Progenitor cell of endocrine pancreas (in vitro differentiated cells): ENCODE measurements at regions not wholly inside any gene's neighbourhood (a gene's known extent, or its start where the extent isn't known, plus 50 kb on each side); places are given as distances from the start of the nearest gene placed in this dataset.

Experiments used
- DNase-seq: peaks from one replicate; pipeline ENCODE4 v3.0.0; 2021; ENCODE audit warnings: low spot score; ENCODE audit not compliant: unreplicated experiment
- H3K27ac Mint-ChIP-seq: 2 replicates; pipeline ENCODE4 v1.8.0; 2021; ENCODE audit warnings: mild to moderate bottlenecking, moderate library complexity, mixed read lengths
- H3K27me3 Mint-ChIP-seq: 2 replicates; pipeline ENCODE4 v1.8.0; 2021; ENCODE audit warnings: mixed read lengths
- H3K36me3 Mint-ChIP-seq: 2 replicates; pipeline ENCODE4 v1.8.0; 2022; ENCODE audit warnings: mixed read lengths; ENCODE audit not compliant: insufficient read depth
- H3K4me1 Mint-ChIP-seq: 2 replicates; pipeline ENCODE4 v1.8.0; 2021; ENCODE audit warnings: low read depth, mixed read lengths
- H3K4me3 Mint-ChIP-seq: 2 replicates; pipeline ENCODE4 v1.8.0; 2021; ENCODE audit warnings: low read depth, mild to moderate bottlenecking, moderate library complexity, mixed read lengths
- H3K9me3 Mint-ChIP-seq: 2 replicates; pipeline ENCODE4 v1.8.0; 2021; ENCODE audit warnings: low read depth, mixed read lengths
- CTCF ChIP-seq: fragments of 200-600 bp; sonication (generic); IDR thresholded peaks from one replicate; pipeline ENCODE4 v1.5.0; 2021; ENCODE audit warnings: antibody characterized with exemption, mild to moderate bottlenecking; ENCODE audit not compliant: unreplicated experiment

GRCh38 chr13:104968876-104969275 is 1566.6 kb downstream of the EFNB2 start:
- Mint-ChIP-seq H3K4me1 (no peaks in the 10 kb centered on the region), H3K4me3 (no peak overlapping the region), H3K27me3 (no peaks in the 10 kb centered on the region), H3K27ac (no peak overlapping the region), H3K36me3 (no peaks in the 10 kb centered on the region), H3K9me3 (no peaks in the 10 kb centered on the region)
- TF ChIP-seq CTCF, result no peak
- DNase-seq, result no peak

- no peaks in the 10 kb centered on the region for H3K27me3 Mint-ChIP-seq
- H3K4me3 Mint-ChIP-seq, result no peak overlapping the region
- H3K9me3 Mint-ChIP-seq, result no peaks in the 10 kb centered on the region
- no peak for DNase-seq
- H3K4me1 Mint-ChIP-seq, result no peaks in the 10 kb centered on the region
- H3K27ac Mint-ChIP-seq, result no peak overlapping the region
- no peaks in the 10 kb centered on the region for H3K36me3 Mint-ChIP-seq
- TF ChIP-seq CTCF, result no peak
These were observed 1567.4 kb downstream of the EFNB2 start for GRCh38 chr13:104967836-104968630.

GRCh38 chr13:104967376-104967775 is 1568.1 kb downstream of the EFNB2 start:
- Mint-ChIP-seq H3K27ac (no peak overlapping the region), H3K36me3 (no peaks in the 10 kb centered on the region), H3K9me3 (no peaks in the 10 kb centered on the region), H3K27me3 (no peaks in the 10 kb centered on the region), H3K4me1 (no peaks in the 10 kb centered on the region), H3K4me3 (no peak overlapping the region)
- no peak for DNase-seq
- TF ChIP-seq CTCF, result no peak

- no peaks in the 10 kb centered on the region for H3K36me3 Mint-ChIP-seq
- DNase-seq, result no peak
- no peaks in the 10 kb centered on the region for H3K27me3 Mint-ChIP-seq
- no peak for TF ChIP-seq CTCF
- H3K9me3 Mint-ChIP-seq, result peaks cover 3% of the 10 kb centered on the region
- no peak overlapping the region for H3K27ac Mint-ChIP-seq
- no peaks in the 10 kb centered on the region for H3K4me1 Mint-ChIP-seq
- H3K4me3 Mint-ChIP-seq, result no peak overlapping the region
These were observed 1573.1 kb downstream of the EFNB2 start for GRCh38 chr13:104962411-104962810.

- Mint-ChIP-seq H3K9me3 (peaks cover 5% of the 10 kb centered on the region), H3K36me3 (no peaks in the 10 kb centered on the region), H3K4me1 (no peaks in the 10 kb centered on the region), H3K4me3 (no peak overlapping the region), H3K27ac (no peak overlapping the region), H3K27me3 (no peaks in the 10 kb centered on the region)
- no peak for DNase-seq
- TF ChIP-seq CTCF, result no peak
These were observed 1574.2 kb downstream of the EFNB2 start for GRCh38 chr13:104961246-104961645.
